B cell (primary cell): ENCODE measurements at regions not wholly inside any gene's neighbourhood (a gene's known extent, or its start where the extent isn't known, plus 50 kb on each side); places are given as distances from the start of the nearest gene placed in this dataset.

Experiments used
- ATAC-seq: fragments of 200-7000 bp; cut with Tn5 transposase; one replicate; pipeline ENCODE4 v1.10.0; 2021; ENCODE audit warnings: low read depth, mild to moderate bottlenecking, moderate number of reproducible peaks, moderate library complexity
- CTCF ChIA-PET: fragments of 350-600 bp; sonication (Branson Sonifier 250); formaldehyde crosslinking; loops from one replicate; lab custom pipeline; 2021; ENCODE audit warnings: antibody characterized with exemption, inconsistent platforms; lab: Charles Lee
- POLR2A ChIA-PET: fragments of 350-600 bp; sonication (Branson Sonifier 250); formaldehyde crosslinking; loops from one replicate; lab custom pipeline; 2021; ENCODE audit warnings: antibody characterized with exemption; lab: Charles Lee
- DNase-seq: peaks from one replicate; pipeline ENCODE4 v3.0.0; 2013
- H2AFZ ChIP-seq: 2 replicates; pipeline ENCODE4 v1.6.1; 2012; ENCODE audit warnings: mild to moderate bottlenecking, low read depth, low read length; ENCODE audit not compliant: insufficient read depth, poor library complexity, severe bottlenecking
- H3K27ac ChIP-seq, 2 donors: 1 replicate in 1 of 2; 2 replicates in 1 of 2; pipeline ENCODE4 v1.5.1; 2012 to 2013; ENCODE audit warnings: low read length in 2 of 2, mild to moderate bottlenecking in 2 of 2, moderate library complexity in 1 of 2
- H3K27me3 ChIP-seq, 4 experiments: fragments of 200-600 bp in 1 of 4; sonication (generic) in 1 of 4; replicated peaks in 1 of 4; 1 replicate in 2 of 4; 2 replicates in 2 of 4; pipeline versions ENCODE4 v1.6.1 to v1.7.0; 2013 to 2016; ENCODE audit warnings: low read length in 3 of 4, mild to moderate bottlenecking in 2 of 4, mixed read lengths in 1 of 4, moderate library complexity in 1 of 4; ENCODE audit not compliant: insufficient read depth in 4 of 4, control insufficient read depth in 3 of 4; ENCODE audit errors: control extremely low read depth in 1 of 4
- H3K36me3 ChIP-seq, 2 experiments: replicated peaks in 1 of 2; 1 replicate in 1 of 2; 2 replicates in 1 of 2; pipeline versions ENCODE4 v1.6.1 to v1.7.1; 2013; ENCODE audit warnings: low read length in 1 of 2; ENCODE audit not compliant: insufficient read depth in 2 of 2, control insufficient read depth in 1 of 2; ENCODE audit errors: control extremely low read depth in 1 of 2, extremely low read depth in 1 of 2
- H3K4me1 ChIP-seq, 2 donors: fragments of 200-600 bp in 1 of 2; sonication (generic) in 1 of 2; 1 replicate in 1 of 2; 2 replicates in 1 of 2; pipeline versions ENCODE4 v1.5.1 to v1.6.1; 2013 to 2017; ENCODE audit warnings: low read length in 2 of 2; ENCODE audit not compliant: control insufficient read depth in 2 of 2, insufficient read depth in 2 of 2
- H3K4me2 ChIP-seq: replicated peaks from 2 replicates; pipeline ENCODE3; 2012; ENCODE audit warnings: mild to moderate bottlenecking, low read depth, low read length; ENCODE audit not compliant: poor library complexity, severe bottlenecking
- H3K4me3 ChIP-seq, 5 experiments: fragments of 200-600 bp in 1 of 5; sonication (generic) in 1 of 5; 1 replicate in 3 of 5; 2 replicates in 2 of 5; pipeline versions ENCODE4 v1.5.1 to v1.7.0; 2011 to 2016; ENCODE audit warnings: low read length in 4 of 5, mild to moderate bottlenecking in 4 of 5, low read depth in 2 of 5, control low read depth in 1 of 5, moderate library complexity in 1 of 5; ENCODE audit not compliant: insufficient read depth in 1 of 5; ENCODE audit errors: control extremely low read depth in 1 of 5, extremely low read depth in 1 of 5
- H3K79me2 ChIP-seq: fragments of 200-600 bp; sonication (generic); one replicate; pipeline ENCODE4 v1.6.0; 2016; ENCODE audit warnings: low read length; ENCODE audit not compliant: control insufficient read depth, insufficient read depth
- H3K9ac ChIP-seq: fragments of 200-600 bp; sonication (generic); 2 replicates; pipeline ENCODE4 v1.6.1; 2017; ENCODE audit warnings: mild to moderate bottlenecking, low read length, moderate library complexity
- H3K9me3 ChIP-seq, 3 donors: one replicate each; pipeline versions ENCODE4 v1.6.1 to v1.7.1; 2013; ENCODE audit warnings: low read length in 2 of 3; ENCODE audit not compliant: control insufficient read depth in 2 of 3, insufficient read depth in 1 of 3; ENCODE audit errors: control extremely low read depth in 1 of 3
- H4K20me1 ChIP-seq: 2 replicates; pipeline ENCODE4 v1.6.0; 2012; ENCODE audit warnings: mild to moderate bottlenecking, low read length; ENCODE audit not compliant: insufficient read depth, control insufficient read depth, poor library complexity, severe bottlenecking
- H3K27ac Mint-ChIP-seq: one replicate; pipeline ENCODE4 v1.8.0; 2021; ENCODE audit warnings: mixed read lengths
- H3K27me3 Mint-ChIP-seq: one replicate; pipeline ENCODE4 v1.8.0; 2021; ENCODE audit warnings: mixed read lengths
- H3K4me1 Mint-ChIP-seq: one replicate; pipeline ENCODE4 v1.8.0; 2021; ENCODE audit warnings: mixed read lengths
- H3K4me3 Mint-ChIP-seq: one replicate; pipeline ENCODE4 v1.8.0; 2021; ENCODE audit warnings: mixed read lengths
- H3K9me3 Mint-ChIP-seq: one replicate; pipeline ENCODE4 v1.8.0; 2022; ENCODE audit warnings: mixed read lengths; ENCODE audit not compliant: insufficient read depth
- EZH2 ChIP-seq: IDR thresholded peaks from 2 replicates; pipeline ENCODE4 v1.6.1; 2012; ENCODE audit warnings: borderline replicate concordance, low read depth, mild to moderate bottlenecking, moderate library complexity, low read length; ENCODE audit not compliant: insufficient read depth, poor library complexity, severe bottlenecking
- WGBS: methylation state at CpG from one replicate; pipeline ENCODE4 v1.1.5; 2013; ENCODE audit warnings: missing lambda C conversion rate; ENCODE audit not compliant: insufficient coverage; 5-methylcytosine and 5-hydroxymethylcytosine counted together
- intact Hi-C: fragments of 100-400 bp; cut with micrococcal nuclease; formaldehyde crosslinking; loops from one replicate; pipeline ENCODE4 v1.10.0; 2022
- TF ChIP-seq, protein P1 (sequence below): fragments of 200-600 bp; IDR thresholded peaks from one replicate; pipeline ENCODE4 v1.8.0; 2022; ENCODE audit warnings: antibody characterized with exemption, mild to moderate bottlenecking

DNA sequence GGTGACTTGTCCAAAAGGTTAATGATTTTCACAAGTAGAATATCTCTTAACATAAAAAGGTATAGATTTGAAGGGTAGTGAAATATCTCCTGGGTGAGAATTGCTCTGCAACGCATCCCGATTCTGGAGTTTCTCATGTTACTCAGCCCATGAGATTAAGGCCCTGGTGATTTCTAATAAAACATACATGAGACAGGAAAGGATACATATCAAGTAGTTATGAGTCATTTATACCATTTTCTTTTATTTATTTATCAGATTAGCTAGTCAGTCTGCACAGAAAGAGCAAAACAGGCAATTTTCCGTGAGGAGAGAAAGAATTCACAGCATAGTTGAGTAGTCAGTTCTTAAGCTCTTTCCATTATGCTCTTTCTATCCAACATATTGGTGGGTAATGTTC lies 535.6 kb upstream of the ATP2B1 start:
- no peak overlapping the region for H3K27ac ChIP-seq
- H3K4me1 ChIP-seq, result no peaks in the 10 kb centered on the region
- Mint-ChIP-seq H3K4me1 (peaks cover 7% of the 10 kb centered on the region), H3K9me3 (no peaks in the 10 kb centered on the region), H3K27me3 (peaks cover 5% of the 10 kb centered on the region), H3K4me3 (no peak overlapping the region), H3K27ac (no peak overlapping the region)
- WGBS, result no CpG with 5 or more reads among the region's 3 CpGs
- no peak overlapping the region for H3K4me3 ChIP-seq
- H3K9me3 ChIP-seq, result no peaks in the 10 kb centered on the region
- H4K20me1 ChIP-seq, result no peaks in the 10 kb centered on the region
- no peak overlapping the region for H2AFZ ChIP-seq
- intact Hi-C loops, result no loop called here
- ChIA-PET POLR2A (no interaction called here), CTCF (interaction anchor here (1.1 kb wide), 1 partner anchor 9 kb away, joined by 7 read pairs; no protein-coding TSS in a partner anchor)
- no peak overlapping the region for H3K9ac ChIP-seq
- H3K36me3 ChIP-seq, result no peaks in the 10 kb centered on the region
- no peak for DNase-seq
- no peak overlapping the region for H3K4me2 ChIP-seq
- ATAC-seq, result no peak
- H3K27me3 ChIP-seq, result no peaks in the 10 kb centered on the region
- TF ChIP-seq, protein P1, sequence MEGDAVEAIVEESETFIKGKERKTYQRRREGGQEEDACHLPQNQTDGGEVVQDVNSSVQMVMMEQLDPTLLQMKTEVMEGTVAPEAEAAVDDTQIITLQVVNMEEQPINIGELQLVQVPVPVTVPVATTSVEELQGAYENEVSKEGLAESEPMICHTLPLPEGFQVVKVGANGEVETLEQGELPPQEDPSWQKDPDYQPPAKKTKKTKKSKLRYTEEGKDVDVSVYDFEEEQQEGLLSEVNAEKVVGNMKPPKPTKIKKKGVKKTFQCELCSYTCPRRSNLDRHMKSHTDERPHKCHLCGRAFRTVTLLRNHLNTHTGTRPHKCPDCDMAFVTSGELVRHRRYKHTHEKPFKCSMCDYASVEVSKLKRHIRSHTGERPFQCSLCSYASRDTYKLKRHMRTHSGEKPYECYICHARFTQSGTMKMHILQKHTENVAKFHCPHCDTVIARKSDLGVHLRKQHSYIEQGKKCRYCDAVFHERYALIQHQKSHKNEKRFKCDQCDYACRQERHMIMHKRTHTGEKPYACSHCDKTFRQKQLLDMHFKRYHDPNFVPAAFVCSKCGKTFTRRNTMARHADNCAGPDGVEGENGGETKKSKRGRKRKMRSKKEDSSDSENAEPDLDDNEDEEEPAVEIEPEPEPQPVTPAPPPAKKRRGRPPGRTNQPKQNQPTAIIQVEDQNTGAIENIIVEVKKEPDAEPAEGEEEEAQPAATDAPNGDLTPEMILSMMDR, result no peak
- TF ChIP-seq EZH2, result no peak
- no peaks in the 10 kb centered on the region for H3K79me2 ChIP-seq

DNA sequence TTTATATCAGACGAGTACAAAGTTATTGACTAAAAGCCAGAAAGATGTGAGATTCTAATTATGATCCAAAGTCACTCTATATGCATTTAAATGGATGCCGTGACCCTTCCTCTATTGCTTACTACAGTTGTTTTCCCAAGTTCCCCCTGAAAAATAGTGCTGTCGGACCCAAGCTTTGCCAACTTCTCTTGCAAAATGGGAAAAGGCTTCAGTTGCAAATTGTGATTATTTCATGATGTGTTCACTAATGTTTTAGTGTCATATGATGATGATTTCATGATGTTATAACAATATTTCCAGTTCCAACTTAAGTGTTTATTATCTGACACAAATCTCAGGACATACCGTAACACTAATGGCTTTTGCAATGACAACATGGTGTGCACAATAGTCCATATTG lies 534.6 kb upstream of the ATP2B1 start:
- no peaks in the 10 kb centered on the region for H3K9me3 Mint-ChIP-seq
- intact Hi-C loops, result no loop called here
- Histone ChIP-seq H3K9me3 (no peaks in the 10 kb centered on the region), H3K36me3 (no peaks in the 10 kb centered on the region), H3K9ac (no peak overlapping the region), H4K20me1 (no peaks in the 10 kb centered on the region), H3K79me2 (no peaks in the 10 kb centered on the region), H3K27ac (no peak overlapping the region), H3K27me3 (no peaks in the 10 kb centered on the region), H3K4me3 (no peak overlapping the region), H2AFZ (no peak overlapping the region), H3K4me2 (no peak overlapping the region), H3K4me1 (no peaks in the 10 kb centered on the region)
- no peak for DNase-seq
- TF ChIP-seq, protein P1, result no peak
- TF ChIP-seq EZH2, result no peak
- no peak for ATAC-seq
- H3K4me1 Mint-ChIP-seq, result peaks cover 7% of the 10 kb centered on the region
- H3K27me3 Mint-ChIP-seq, result peaks cover 5% of the 10 kb centered on the region
- ChIA-PET POLR2A (no interaction called here), CTCF (interaction anchor here (1.5 kb wide), 1 partner anchor 140 kb away, joined by 3 read pairs; no protein-coding TSS in a partner anchor)
- H3K4me3 Mint-ChIP-seq, result no peak overlapping the region
- no peak overlapping the region for H3K27ac Mint-ChIP-seq
- WGBS, result no CpG with 5 or more reads among the region's 4 CpGs
